GM12874 (cell line): ENCODE measurements at regions not wholly inside any gene's neighbourhood (a gene's known extent, or its start where the extent isn't known, plus 50 kb on each side); places are given as distances from the start of the nearest gene placed in this dataset.

ENCODE experiments used
- CTCF ChIP-seq: IDR thresholded peaks from 2 replicates; pipeline ENCODE4 v1.5.1; 2011; ENCODE audit warnings: low read depth, mild to moderate bottlenecking, control low read depth, low read length, moderate library complexity; ENCODE audit not compliant: insufficient read depth

- TF ChIP-seq CTCF: no peak
Measured at GRCh38 chr18:73670524-73670923, 477.1 kb downstream of the FBXO15 start.

- no peak for TF ChIP-seq CTCF
Measured at GRCh38 chr18:73670039-73670438, 477.6 kb downstream of the FBXO15 start.

- TF ChIP-seq CTCF: no peak
Measured at GRCh38 chr18:73669297-73669696, 478.3 kb downstream of the FBXO15 start.

- TF ChIP-seq CTCF: no peak
Measured at GRCh38 chr18:73668051-73668450, 479.6 kb downstream of the FBXO15 start.

GRCh38 chr18:73666772-73667171 is 480.9 kb downstream of the FBXO15 start:
- no peak for TF ChIP-seq CTCF

GRCh38 chr18:73664896-73665295 is 482.7 kb downstream of the FBXO15 start:
- TF ChIP-seq CTCF: no peak

GRCh38 chr18:73663581-73663980 is 484.1 kb downstream of the FBXO15 start:
- TF ChIP-seq CTCF: no peak

- TF ChIP-seq CTCF: no peak
Measured at GRCh38 chr18:73662421-73662820, 485.2 kb downstream of the FBXO15 start.
